Esophagus mucosa (tissue), 1 donor: ENCODE measurements at regions not wholly inside any gene's neighbourhood (a gene's known extent, or its start where the extent isn't known, plus 50 kb on each side); places are given as distances from the start of the nearest gene placed in this dataset.
"Not testable (repeated sequence)": the region's sequence is repeated elsewhere in the genome, so short reads cannot be mapped to it uniquely, and the experiment has no call there.

Experiments used
- ATAC-seq: fragments of 200-7000 bp; cut with Tn5 transposase; one replicate; pipeline ENCODE4 v1.9.1; 2020
- donor health status: DM: yes; HTN: yes; CAD: no.

DNA sequence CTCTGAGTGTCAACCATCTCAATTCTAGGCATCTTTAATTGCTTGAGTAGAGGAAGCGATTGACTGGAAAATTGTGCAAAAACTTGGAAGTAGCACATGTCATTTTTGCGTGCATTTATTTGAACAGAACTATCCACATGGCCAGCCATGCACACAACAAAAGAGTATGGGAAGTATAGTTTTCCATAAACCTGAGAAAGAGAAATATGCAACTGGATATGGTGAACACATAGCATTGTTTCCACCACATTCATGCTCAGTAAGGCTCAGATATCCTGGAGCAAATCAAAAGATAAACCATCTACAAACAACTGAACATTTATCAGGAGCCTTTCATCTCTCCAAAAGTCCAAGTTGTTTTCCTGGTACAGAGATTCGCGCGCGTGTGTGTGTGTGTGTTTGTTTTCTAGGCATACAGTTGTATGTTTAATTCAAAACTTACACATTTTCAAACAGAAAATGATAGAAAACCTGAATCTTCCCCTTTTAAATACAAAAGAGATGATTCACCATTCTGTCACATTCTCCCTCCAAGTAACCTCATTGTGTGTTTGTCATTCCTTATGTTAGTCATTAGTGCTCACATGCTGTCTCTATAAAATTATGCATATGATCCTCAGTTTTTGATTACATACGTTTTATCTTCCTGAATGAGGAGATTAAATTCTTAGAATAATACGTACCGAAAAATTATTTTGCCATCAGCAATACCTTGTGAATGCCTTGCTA lies 780.4 kb upstream of the NRXN1 start:
- no peak for ATAC-seq

DNA sequence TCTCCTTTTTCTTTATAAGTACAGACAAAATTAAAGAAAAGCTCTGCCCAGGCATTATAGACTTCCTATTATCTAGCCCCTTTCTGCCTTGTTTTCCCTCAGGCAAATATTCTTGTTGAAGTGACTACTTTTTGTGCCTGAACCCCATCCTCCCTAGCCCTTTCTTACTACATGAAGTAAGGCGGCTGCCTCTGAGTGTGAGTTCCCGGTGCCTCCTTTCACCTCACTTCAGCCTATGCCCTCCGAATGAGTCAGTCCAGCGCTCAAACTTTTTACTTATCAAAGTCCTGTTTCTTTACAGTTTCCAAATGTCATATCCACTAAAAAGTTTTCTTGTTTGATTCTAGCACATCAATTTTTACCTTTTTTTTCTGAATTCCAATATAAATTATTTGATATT lies 778.3 kb upstream of the NRXN1 start:
- no peak for ATAC-seq

DNA sequence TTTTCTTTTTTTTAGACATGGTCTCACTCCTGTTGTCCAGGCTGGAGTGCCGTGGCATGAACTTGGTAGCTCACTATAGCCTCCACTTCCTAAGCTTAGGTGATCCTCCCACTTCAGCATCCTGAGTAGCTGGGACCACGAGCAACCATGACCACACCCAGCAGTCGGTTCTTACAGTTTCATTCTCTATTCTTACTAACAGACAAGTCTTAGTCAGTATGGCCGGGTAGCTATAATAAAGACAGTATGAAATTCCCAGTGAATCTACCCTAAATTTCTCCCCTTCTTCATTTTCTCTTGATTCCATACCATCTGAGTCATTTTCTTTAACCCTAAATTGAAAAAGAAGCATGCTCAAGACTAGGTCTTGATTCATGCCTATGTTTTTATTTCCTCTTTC lies 775.3 kb upstream of the NRXN1 start:
- ATAC-seq, result no peak

DNA sequence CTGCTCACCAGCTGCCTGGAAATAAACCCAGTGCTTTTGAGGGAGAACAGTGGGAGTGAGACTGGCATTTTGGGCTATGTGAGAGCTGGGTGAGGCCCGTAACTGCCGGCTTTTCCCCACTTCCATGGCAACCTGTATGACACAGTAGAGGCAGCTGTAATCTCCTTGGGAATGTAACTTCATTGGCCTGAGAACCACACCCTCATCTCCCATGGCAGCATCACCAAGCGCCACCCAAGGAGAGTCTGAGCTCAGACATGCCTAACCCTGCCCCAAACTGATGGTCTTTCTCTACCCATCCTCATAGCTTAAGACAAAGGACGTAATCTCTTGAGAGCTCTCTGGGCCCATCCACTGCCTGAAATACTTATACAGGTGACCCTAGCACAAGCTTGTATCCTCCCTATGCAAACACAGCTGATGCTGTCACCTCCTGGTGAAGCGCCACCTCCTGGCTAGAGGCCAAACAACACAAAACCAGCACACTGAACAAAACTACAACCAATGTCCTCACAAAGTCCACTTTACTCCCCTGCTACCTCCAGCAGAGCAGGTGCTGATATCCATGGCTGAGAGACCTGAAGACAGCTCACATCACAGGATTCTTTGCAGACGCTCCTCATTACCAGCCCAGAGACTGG lies 763.4 kb upstream of the NRXN1 start:
- ATAC-seq, result no peak

DNA sequence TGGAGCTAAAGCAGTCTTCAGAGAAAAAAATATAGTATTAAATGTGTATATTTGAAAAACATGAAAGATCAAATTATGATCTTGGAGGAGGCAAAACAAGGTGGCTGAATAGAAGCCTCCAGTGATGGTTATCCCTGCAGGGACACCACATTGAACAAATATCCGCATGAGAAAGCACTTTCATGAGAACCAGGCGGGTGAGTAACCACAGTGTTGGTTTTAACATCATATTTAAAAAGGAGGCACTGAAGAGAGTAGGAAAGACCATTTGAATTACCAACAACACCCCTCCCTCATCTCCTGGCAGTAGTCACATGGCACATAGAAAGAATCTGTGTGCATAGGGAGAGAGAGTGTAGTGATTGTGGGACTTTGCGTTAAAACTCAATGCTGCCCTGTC lies 759.6 kb upstream of the NRXN1 start:
- no peak for ATAC-seq

DNA sequence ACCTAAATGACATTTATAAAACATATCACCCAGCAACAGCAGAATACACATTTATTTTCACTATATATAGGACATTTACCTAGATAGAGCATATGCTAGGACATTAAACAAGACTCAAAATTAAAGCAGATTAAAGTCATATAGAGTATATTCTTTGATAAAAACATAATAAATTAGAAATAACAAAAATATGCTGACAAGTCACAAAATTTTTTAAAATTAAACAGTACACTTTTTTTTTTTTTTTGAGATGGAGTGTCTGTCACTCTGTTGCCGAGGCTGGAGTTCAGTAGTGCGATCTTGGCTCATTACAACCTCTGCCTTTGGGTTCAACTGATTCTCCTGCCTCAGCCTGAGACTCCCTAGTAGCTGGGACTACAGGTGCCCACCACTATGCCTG lies 758.9 kb upstream of the NRXN1 start:
- ATAC-seq, result no peak

DNA sequence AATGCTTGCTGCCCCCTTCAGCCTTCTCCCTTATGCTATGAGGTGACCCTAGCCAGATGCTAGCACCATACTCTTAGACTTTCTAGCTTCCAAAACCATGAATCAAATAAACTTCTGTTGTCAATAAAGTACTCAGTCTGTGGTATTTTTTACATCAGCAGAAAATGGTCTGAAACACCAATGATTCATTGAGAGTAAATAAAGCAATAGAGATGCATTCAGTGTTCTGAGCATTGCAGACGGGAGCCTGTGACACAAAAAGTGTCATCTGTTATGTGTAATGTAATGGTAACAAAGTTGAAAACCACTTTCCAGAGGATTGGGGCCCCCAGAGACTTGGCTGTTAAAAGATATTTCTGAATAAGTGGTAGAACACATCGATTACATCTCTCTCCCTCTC lies 758.0 kb upstream of the NRXN1 start:
- no peak for ATAC-seq

DNA sequence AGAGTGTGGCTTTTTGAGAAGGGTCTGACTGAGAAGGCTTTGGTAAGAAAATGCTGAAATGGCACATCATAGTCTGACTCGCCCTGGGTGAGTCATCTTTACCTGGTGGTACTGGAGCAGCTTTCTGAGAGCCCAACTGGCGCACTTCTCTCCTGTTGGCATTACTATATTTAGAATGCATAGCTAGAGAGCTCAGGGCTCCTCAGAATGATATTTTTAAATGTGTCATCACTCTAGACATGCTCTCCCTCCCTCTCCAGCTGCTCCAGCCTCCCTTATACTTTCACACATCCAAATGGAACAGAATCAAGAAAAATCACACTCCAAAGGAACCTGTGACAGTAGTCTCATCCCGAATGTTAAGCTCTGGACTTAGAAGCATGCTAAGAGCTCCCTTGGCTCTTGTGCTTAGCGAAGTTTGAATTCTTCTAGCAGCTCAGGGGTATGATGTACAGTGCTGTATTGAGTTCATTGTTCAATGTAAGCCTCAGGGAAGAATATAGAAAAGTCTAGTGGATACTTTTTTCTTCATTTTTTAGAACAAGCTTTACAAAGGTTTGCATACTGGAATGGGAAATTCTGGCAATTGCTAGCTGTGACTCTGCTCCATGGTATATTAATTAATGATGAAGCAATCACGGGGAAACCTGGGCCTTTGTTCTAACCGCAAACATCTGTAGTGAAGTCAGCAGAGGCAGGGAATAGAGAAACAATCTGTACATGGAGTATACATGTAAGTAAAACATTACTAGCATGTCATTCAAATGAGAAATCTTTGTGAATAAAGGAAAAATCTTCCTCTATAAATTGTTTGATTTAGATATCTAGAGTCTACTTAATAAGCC lies 751.2 kb upstream of the NRXN1 start:
- ATAC-seq, result no peak

DNA sequence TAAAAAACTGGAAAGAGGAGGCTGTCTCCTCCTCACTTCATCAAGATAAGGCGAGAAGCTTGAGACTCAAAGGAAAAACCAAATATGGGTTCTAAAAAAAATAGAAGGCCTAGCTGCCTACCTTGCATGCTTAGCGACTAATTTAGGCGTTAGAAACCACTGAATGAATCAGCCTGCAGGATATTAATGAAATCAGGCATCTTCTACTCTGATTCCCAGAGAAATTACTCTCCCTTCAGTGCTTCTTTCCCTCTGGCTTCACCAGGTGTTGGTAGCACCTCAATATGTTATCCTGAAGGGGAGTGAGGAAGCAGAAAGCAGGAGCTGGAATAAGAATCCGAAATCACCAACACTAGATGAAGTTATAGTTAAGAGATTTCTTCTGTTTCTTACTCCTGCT lies 749.8 kb upstream of the NRXN1 start:
- no peak for ATAC-seq

DNA sequence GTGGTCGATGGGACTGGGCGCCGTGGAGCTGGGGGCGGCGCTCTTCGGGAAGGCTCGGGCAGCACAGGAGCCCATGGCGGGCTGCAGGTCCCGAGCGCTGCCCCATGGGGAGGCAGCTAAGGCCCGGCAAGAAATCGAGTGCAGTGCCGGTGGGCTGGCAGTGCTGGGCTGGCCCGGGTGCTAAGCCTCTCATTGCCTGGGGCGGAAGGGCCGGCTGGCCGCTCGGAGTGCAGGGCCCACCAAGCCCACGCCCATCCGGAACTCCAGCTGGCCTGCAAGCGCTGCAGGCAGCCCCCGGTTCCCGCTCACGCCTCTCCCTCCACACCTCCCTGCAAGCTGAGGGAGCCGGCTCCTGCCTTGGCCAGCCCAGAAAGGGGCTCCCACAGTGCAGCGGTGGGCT lies 748.4 kb upstream of the NRXN1 start:
- ATAC-seq, result no peak

DNA sequence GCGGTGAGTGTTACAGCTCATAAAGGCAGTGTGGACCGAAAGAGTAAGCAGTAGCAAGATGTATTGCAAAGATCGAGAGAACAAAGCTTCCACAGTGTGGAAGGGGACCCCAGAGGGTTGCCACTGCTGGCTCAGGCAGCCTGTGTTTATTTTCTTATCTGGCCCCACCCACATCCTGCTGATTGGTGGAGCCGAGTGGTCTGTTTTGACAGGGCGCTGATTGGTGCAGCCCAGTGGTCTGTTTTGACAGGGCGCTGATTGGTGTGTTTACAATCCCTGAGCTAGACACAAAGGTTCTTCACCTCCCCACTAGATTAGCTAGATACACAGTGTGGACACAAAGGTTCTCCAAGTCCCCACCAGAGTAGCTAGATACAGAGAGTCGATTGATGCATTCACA lies 747.8 kb upstream of the NRXN1 start:
- ATAC-seq, result not testable (repeated sequence)

DNA sequence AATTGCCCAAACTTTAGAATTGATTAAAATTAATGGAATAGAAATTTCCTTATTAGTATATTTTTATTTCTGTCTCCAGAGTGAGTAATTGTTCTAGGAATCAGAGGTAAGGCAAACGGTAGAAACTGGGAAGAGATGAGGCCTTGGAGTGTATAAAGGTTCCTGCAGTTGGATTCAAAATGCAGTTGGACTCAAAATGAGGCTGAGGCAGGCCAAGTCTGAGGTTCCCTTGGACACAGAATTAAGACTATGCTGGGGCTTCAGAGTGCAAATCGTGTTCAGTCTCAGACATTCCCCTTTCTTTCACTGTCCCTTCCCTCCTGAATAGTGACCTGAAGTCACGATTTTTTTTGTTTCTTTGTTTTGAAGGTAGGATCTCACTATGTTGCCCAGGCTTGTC lies 746.9 kb upstream of the NRXN1 start:
- no peak for ATAC-seq

DNA sequence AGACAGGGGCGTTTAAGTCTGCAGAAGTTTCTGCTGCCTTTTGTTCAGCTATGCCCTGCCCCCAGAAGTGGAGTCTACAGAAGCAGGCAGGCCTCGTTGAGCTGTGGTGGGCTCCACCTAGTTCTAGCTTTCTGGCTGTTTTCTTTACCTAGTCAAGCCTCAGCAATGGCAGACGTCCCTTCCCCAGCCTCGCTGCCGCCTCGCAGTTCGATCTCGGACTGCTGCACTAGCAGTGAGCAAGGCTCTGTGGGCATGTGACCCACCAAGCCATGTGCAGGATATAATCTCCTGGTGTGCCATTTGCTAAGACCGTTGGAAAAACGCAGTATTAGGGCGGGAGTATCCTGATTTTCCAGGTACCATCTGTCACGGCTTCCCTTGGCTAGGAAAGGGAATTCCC lies 742.7 kb upstream of the NRXN1 start:
- not testable (repeated sequence) for ATAC-seq

DNA sequence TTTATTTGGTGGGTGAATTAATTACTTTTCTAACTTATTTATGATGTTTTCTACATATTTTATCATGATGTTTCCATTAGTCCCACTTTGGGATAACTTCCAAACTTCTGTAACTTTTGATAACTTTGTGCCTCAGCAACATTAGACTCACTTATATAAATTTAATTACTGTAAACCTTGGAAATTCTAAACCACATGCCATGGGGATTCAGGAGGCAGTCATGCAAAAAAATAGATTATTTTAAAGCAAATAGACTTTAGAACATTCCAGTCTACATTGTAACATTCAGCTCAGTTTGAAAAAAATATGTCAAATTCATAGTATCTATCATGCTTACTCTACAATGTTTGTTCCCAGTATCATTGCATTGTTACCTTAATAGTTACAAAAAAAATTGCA lies 728.5 kb upstream of the NRXN1 start:
- no peak for ATAC-seq

DNA sequence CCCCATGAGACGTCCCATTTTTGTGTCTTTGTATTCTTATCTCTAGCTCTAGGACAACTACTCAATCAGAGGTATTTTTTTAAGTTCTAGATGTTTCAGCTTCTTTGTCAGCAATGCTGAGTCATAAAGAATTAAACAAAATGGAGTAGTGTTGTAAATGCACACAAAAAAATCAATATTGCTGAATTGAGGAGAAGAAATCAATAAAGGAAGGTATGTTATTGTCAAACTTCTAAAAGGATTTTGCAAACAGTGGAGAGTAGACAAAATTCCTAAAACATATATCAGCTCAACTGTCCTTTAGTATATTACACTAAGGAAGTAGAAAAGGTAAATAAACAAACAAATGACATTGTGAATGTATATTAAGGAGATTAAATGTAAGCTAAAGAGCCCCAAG lies 726.1 kb upstream of the NRXN1 start:
- no peak for ATAC-seq

DNA sequence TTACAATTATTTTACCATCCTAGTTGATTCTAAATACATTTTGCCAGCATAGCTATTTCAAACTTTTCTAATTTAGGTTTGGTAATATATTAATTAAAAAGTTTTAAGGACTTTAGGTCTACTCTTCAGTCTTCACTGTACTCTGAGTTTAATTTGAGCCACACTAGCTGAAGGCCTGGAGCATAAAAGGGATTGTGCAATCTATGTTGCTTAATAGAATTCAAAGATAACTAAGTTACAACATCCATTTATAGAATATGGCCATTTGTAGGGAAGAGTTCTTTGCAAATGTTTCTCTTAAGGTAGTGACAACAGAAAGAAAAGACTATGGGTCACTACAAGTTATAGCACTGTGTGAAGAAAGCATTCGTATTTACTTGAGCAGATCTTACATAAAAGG lies 702.2 kb upstream of the NRXN1 start:
- ATAC-seq, result no peak

DNA sequence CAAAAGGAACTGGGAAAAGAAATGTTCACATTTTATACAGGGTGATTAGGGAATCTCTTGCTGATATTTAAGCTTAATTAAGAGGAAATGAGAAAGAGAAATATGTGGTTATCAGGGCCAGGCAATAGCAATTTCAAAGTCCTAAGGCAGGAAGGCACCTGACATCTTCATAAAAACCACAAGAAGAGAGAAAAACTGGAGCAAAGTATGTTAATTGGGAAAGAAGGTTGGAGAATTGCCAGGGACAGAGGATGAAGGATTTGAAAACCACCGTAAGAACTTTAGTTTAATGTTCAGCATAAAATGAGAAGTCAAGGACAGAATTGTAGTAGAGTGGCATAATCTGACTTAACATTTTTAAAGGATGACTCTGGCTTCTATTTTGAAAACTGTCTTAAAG lies 691.8 kb upstream of the NRXN1 start:
- ATAC-seq, result no peak

DNA sequence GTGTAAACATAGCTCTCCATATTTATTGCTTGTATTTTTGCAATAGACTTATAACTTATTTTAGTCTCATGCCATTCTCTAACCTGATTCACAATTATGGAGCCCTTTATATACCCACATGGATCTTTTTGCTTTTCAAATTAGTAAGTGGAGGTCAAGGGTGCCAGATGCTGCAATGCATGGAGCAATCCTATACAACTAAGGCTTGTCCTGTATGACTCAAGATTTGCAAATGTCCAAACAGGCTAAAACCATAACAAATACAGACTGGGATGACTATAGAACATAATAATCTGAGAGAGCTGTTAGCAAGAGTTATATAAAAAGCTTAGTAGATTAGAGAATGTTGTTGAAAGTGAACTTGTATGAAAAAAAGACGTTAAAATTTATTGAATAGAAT lies 690.4 kb upstream of the NRXN1 start:
- ATAC-seq, result no peak

DNA sequence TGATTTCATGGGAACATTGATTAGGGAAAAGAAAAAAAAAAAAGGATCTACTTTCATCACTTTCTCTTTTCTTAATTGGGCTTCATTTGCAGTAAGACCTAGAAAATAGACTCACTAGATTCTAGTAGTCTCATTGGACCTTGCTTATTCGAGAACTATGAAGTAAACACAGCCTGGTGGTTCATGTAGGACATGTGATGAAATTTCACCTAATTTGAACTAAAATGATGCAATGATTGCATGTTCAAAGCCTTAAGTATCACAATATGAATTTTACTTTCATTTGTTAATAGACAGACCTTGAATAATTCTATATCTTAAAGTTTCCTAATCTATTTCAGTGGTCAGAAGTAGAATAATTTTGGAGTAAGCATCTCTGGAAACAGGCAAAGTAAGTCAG lies 688.9 kb upstream of the NRXN1 start:
- ATAC-seq, result no peak

DNA sequence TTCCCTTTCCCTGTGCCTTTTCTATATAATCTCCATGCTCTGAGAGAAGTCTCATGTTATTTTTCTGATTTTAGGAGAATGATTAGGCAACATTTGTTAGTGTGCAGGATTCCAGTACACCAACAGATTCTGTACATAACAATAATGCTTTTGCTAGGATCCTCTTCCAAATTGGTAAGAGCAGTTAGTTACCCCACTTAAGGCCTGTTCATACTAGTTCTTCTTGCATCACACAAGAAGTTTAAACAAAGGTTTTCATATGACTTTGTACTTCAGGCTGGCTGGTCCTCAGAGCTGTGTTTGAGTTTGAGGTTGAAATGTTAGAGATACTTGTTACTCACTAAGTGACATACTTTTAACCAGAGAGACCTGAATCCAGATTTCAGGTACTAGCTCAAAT lies 686.9 kb upstream of the NRXN1 start:
- ATAC-seq, result no peak

DNA sequence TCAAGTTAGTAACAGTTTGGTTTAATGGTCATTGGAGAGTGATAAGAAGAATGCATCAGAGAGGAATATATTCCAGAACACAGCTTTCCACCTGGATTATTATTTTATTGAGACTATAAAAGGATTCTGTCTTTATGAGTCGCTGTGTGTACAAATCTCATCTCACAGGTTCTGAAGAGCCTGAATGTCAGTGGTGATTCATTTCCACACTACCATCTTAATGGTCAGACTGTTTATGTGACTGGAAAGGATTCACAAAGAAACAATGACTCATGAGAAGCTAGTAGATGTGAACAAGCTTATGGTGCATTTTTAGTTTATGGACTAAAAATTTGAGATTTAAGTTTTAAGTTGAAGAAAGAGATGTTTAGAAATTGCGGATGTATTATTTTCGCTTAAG lies 685.4 kb upstream of the NRXN1 start:
- ATAC-seq, result no peak

DNA sequence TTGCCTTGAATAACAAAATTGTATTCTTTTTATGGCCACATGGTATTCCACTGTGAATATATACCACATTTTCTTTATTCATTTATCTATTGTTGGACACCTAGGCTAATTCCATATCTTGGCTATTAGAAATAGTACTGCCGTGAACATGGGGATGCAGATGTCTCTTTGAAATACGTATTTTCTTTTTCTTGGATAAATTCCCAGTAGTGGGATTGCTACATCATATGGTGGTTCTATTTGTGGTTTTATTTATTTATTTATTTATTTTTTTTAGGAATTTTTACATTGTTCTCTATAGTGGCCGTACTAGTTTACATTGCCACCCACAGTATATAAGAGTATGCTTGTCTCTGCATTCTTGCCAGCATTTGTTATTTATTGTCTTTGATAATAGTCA lies 679.8 kb upstream of the NRXN1 start:
- no peak for ATAC-seq

DNA sequence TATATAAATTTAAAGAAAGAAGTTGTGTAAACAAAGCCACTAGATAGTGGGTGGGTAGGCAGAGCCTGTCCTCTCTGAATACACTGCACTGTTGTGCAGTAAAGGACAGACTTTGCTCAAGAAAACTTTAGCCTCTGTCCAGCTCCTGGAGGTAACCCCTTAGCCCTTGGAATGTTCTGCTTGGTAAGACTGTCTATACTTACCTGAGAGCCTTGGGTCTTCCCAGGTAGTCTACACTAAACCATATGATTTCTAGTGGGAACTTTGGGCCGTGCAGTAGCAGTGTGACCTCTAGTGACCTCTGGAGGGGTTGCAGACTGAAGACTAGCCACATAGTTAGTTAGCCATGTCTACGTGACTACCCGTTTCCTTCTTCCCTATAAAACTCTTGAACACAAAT lies 678.3 kb upstream of the NRXN1 start:
- peak; percentile 31 for ATAC-seq

DNA sequence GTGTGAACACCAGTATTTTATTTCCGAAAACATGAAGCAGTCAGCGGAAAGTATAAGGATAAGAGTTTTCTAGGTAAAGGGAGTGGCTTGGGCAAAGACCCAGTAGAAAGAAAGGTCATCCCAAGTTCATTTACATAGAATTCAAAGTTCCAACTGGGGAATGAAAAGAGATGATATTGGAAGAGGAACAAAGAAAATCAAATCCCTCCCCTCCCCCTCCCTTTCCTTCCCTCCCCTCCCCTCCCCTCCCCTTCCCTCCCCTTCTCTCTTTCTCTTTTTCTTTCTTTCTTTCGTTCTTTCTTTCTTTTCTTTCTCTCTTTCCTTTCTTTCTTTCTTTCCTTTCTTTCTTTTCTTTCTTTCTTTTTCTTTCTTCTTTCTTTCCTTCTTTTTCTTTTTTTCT lies 675.7 kb upstream of the NRXN1 start:
- no peak for ATAC-seq
